ENCODE measurements at regions not wholly inside any gene's neighbourhood (a gene's known extent, or its start where the extent isn't known, plus 50 kb on each side); places are given as distances from the start of the nearest gene placed in this dataset.

- ATAC-seq (no peak), DNase-seq (ENCODE audit: extremely low read depth in 1 of 4, low spot score in 3 of 4) (no peak), FAIRE-seq (no peak)
- no TSS peak for BruUV-seq (replicated peaks)
- H3K4me2 ChIP-seq (ENCODE audit: insufficient read depth, low read length), result no peak overlapping the region
- H3K4me1 ChIP-seq (replicated peaks in 1 of 2; ENCODE audit: control insufficient read depth in 2 of 2, insufficient read depth in 2 of 2, low read length in 2 of 2), result no peaks in the 10 kb centered on the region
- no peak overlapping the region for H2AFZ ChIP-seq (ENCODE audit: low read depth, low read length)
- 0% methylated on average over 1 of the region's 1 CpG for WGBS (ENCODE audit: insufficient coverage, low coverage, missing lambda C conversion rate)
- no peak overlapping the region for H3K27ac ChIP-seq (ENCODE audit: extremely low read depth, low read depth, low read length)
- H3K9me1 ChIP-seq (ENCODE audit: control insufficient read depth, insufficient read depth, low read length), result no peaks in the 10 kb centered on the region
- no peak overlapping the region for H3K9ac ChIP-seq (ENCODE audit: insufficient read depth in 1 of 2, low read depth in 2 of 2, low read length in 2 of 2)
- H4K20me1 ChIP-seq (replicated peaks; ENCODE audit: control insufficient read depth, insufficient read depth, low read length), result no peaks in the 10 kb centered on the region
- no peaks in the 10 kb centered on the region for H3K27me3 ChIP-seq (ENCODE audit: control insufficient read depth in 2 of 2, insufficient read depth in 2 of 2, low read length in 2 of 2)
- peaks cover 2% of the 10 kb centered on the region for H3K9me3 ChIP-seq (replicated peaks; ENCODE audit: control insufficient read depth, insufficient read depth, low read depth, low read length)
- no peaks in the 10 kb centered on the region for H3K36me3 ChIP-seq (ENCODE audit: control insufficient read depth, insufficient read depth, low read length)
- no peak overlapping the region for H3K4me3 ChIP-seq
- ChIA-PET CTCF (ENCODE audit: low intra/inter-chr PET ratio) (interaction anchor here (0.5 kb wide), 1 partner anchor 9 kb away, joined by 4 read pairs; no protein-coding TSS in a partner anchor), POLR2A (no interaction called here)
- in situ Hi-C loops (cut with MboI) (no loop called here), intact Hi-C loops (cut with micrococcal nuclease) (no loop called here)
- H3K79me2 ChIP-seq (ENCODE audit: control insufficient read depth, insufficient read depth, low read length), result no peaks in the 10 kb centered on the region
- no peak for TF ChIP-seq POLR2H (tag; IDR thresholded peaks at IDR 0.05; ENCODE audit: low read depth)
Observed at GRCh38 chr6:141666187-141666586, 466.5 kb upstream of the GJE1 start.

GRCh38 chr6:141664744-141665143 lies 468.0 kb upstream of the GJE1 start:
- Histone ChIP-seq H3K9me3 (replicated peaks; ENCODE audit: control insufficient read depth, insufficient read depth, low read depth, low read length) (peaks cover 2% of the 10 kb centered on the region), H3K27me3 (ENCODE audit: control insufficient read depth in 2 of 2, insufficient read depth in 2 of 2, low read length in 2 of 2) (no peaks in the 10 kb centered on the region), H3K9ac (ENCODE audit: insufficient read depth in 1 of 2, low read depth in 2 of 2, low read length in 2 of 2) (no peak overlapping the region), H3K79me2 (ENCODE audit: control insufficient read depth, insufficient read depth, low read length) (no peaks in the 10 kb centered on the region), H3K4me1 (replicated peaks in 1 of 2; ENCODE audit: control insufficient read depth in 2 of 2, insufficient read depth in 2 of 2, low read length in 2 of 2) (no peaks in the 10 kb centered on the region), H3K9me1 (ENCODE audit: control insufficient read depth, insufficient read depth, low read length) (no peaks in the 10 kb centered on the region), H3K27ac (ENCODE audit: extremely low read depth, low read depth, low read length) (no peak overlapping the region), H3K4me3 (no peak overlapping the region), H4K20me1 (replicated peaks; ENCODE audit: control insufficient read depth, insufficient read depth, low read length) (no peaks in the 10 kb centered on the region), H3K36me3 (ENCODE audit: control insufficient read depth, insufficient read depth, low read length) (no peaks in the 10 kb centered on the region), H2AFZ (ENCODE audit: low read depth, low read length) (no peak overlapping the region), H3K4me2 (ENCODE audit: insufficient read depth, low read length) (no peak overlapping the region)
- no peak for DNase-seq (ENCODE audit: extremely low read depth in 1 of 4, low spot score in 3 of 4)
- no TSS peak for BruUV-seq (replicated peaks)
- WGBS (ENCODE audit: insufficient coverage, low coverage, missing lambda C conversion rate), result 0% methylated on average over 2 of the region's 2 CpGs
- POLR2A ChIA-PET, result no interaction called here
- in situ Hi-C loops (cut with MboI) (no loop called here), intact Hi-C loops (cut with micrococcal nuclease) (no loop called here)
- no peak for FAIRE-seq
- CTCF ChIA-PET (ENCODE audit: low intra/inter-chr PET ratio), result no interaction called here
- ATAC-seq, result no peak
- TF ChIP-seq ZBTB26 (CRISPR knock-in tag; IDR thresholded peaks at IDR 0.05) (no peak), TRIM28 (IDR thresholded peaks at IDR 0.05) (no peak), ZC3H11A (IDR thresholded peaks at IDR 0.05; ENCODE audit: low read depth, low read length) (no peak), CEBPG (CRISPR knock-in tag; IDR thresholded peaks at IDR 0.05) (no peak), CEBPG (tag; conservative IDR thresholded peaks at IDR 0.05 in 1 of 2, IDR thresholded peaks at IDR 0.05 in 1 of 2) (no peak), HDGF (IDR thresholded peaks at IDR 0.05) (no peak), ZNF384 (IDR thresholded peaks at IDR 0.05; ENCODE audit: low read depth, low read length) (no peak), MYNN (IDR thresholded peaks at IDR 0.05) (no peak), MYNN (CRISPR knock-in tag; IDR thresholded peaks at IDR 0.05) (no peak), CGGBP1 (CRISPR knock-in tag; IDR thresholded peaks at IDR 0.05) (no peak), ZNF551 (CRISPR knock-in tag; IDR thresholded peaks at IDR 0.05) (no peak), ETV5 (CRISPR knock-in tag; IDR thresholded peaks at IDR 0.05; ENCODE audit: low read depth) (no peak)

Measured in K562 (cell line).